ENCODE measurements at regions not wholly inside any gene's neighbourhood (a gene's known extent, or its start where the extent isn't known, plus 50 kb on each side); places are given as distances from the start of the nearest gene placed in this dataset.

DNA sequence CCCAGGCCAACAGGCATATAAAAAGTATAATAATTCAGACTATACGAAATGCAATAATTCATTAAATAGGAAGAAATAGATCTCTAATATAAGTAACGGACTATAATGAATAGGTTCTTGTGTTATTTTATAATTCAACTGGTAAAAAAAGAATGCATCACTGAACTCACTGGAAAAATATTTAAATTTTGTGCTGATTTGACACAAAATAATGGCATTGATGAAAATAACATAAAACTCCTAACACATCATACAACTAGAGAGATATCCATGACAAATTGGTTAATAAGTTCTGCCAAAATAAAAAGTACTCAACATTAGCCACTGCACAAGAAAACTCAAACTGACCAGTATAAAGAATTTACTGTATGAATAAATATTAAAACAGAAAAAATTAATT is 57.1 kb upstream of the RAB4A start:
- Histone ChIP-seq H2AFZ (ENCODE audit: low read length) (no peak overlapping the region), H4K20me1 (ENCODE audit: insufficient read depth, low read length) (no peaks in the 10 kb centered on the region), H3K4me2 (ENCODE audit: insufficient read depth, low read length) (no peak overlapping the region), H3K4me1 (ENCODE audit: insufficient read depth, low read length) (peaks cover 2% of the 10 kb centered on the region), H3K27me3 (ENCODE audit: insufficient read depth, low read length) (no peaks in the 10 kb centered on the region), H3K36me3 (ENCODE audit: insufficient read depth, low read length) (no peaks in the 10 kb centered on the region), H3K9me3 (ENCODE audit: low read depth, low read length) (no peaks in the 10 kb centered on the region), H3K4me3 (ENCODE audit: insufficient read depth, low read length) (no peak overlapping the region), H3K27ac (ENCODE audit: low read depth, low read length) (no peak overlapping the region), H3K79me2 (ENCODE audit: insufficient read depth, low read length) (no peaks in the 10 kb centered on the region)
- no peak for TF ChIP-seq CTCF (IDR thresholded peaks at IDR 0.05; ENCODE audit: extremely low read depth, low read depth, low read length)
- DNase-seq (ENCODE audit: insufficient read length, low spot score, missing footprints) = no peak

DNA sequence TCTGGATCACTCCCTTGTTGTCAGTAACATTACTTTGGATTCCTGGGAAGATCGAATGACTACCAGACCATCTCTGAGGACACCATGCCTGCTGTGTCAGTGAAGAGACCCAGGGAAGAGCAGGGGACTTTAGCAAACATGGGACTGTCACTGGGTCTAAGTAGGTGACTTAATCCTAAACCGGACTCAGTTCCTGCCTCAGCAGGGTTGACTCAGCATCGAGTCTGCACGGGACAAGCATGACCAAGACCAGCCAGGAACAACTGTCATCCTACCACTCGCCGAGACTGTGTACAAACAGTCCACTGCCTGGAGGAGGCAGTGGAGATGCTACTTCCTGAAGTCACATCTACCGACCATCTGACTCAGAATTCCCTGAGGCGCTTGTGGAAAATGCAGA is 53.2 kb upstream of the RAB4A start:
- DNase-seq (ENCODE audit: insufficient read length, low spot score, missing footprints) = no peak
- Histone ChIP-seq H3K4me3 (ENCODE audit: insufficient read depth, low read length) (no peak overlapping the region), H3K9me3 (ENCODE audit: low read depth, low read length) (no peaks in the 10 kb centered on the region), H3K4me1 (ENCODE audit: insufficient read depth, low read length) (no peaks in the 10 kb centered on the region), H2AFZ (ENCODE audit: low read length) (no peak overlapping the region), H3K4me2 (ENCODE audit: insufficient read depth, low read length) (no peak overlapping the region), H3K36me3 (ENCODE audit: insufficient read depth, low read length) (no peaks in the 10 kb centered on the region), H3K27ac (ENCODE audit: low read depth, low read length) (no peak overlapping the region), H3K27me3 (ENCODE audit: insufficient read depth, low read length) (no peaks in the 10 kb centered on the region), H4K20me1 (ENCODE audit: insufficient read depth, low read length) (no peaks in the 10 kb centered on the region), H3K79me2 (ENCODE audit: insufficient read depth, low read length) (no peaks in the 10 kb centered on the region)
- no peak for TF ChIP-seq CTCF (IDR thresholded peaks at IDR 0.05; ENCODE audit: extremely low read depth, low read depth, low read length)

DNA sequence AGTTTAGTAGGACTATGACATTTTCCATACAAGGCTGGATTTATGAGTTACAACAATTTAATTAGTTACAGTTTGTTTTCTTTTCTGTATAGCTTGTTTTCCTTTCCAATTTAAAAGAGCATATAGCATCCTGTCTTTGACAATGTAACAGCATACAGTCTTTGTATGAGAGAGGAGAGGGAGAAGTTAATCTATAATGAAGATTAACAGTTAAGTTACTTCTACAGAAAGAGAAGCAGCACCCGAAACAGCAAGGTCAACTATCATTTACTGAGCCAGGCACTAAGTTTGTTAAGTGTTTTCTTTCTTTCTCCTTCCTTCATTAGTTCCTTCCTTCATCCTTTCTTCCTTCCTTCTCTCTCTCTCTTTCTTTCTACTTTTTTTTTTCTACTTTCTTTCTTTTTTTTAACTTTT is 52.3 kb upstream of the RAB4A start:
- Histone ChIP-seq H3K79me2 (ENCODE audit: insufficient read depth, low read length) (no peaks in the 10 kb centered on the region), H3K4me3 (ENCODE audit: insufficient read depth, low read length) (no peak overlapping the region), H3K4me2 (ENCODE audit: insufficient read depth, low read length) (no peak overlapping the region), H2AFZ (ENCODE audit: low read length) (no peak overlapping the region), H3K36me3 (ENCODE audit: insufficient read depth, low read length) (no peaks in the 10 kb centered on the region), H4K20me1 (ENCODE audit: insufficient read depth, low read length) (no peaks in the 10 kb centered on the region), H3K27ac (ENCODE audit: low read depth, low read length) (no peak overlapping the region), H3K27me3 (ENCODE audit: insufficient read depth, low read length) (no peaks in the 10 kb centered on the region), H3K4me1 (ENCODE audit: insufficient read depth, low read length) (no peaks in the 10 kb centered on the region), H3K9me3 (ENCODE audit: low read depth, low read length) (no peaks in the 10 kb centered on the region)
- DNase-seq (ENCODE audit: insufficient read length, low spot score, missing footprints) = no peak
- no peak for TF ChIP-seq CTCF (IDR thresholded peaks at IDR 0.05; ENCODE audit: extremely low read depth, low read depth, low read length)

- Histone ChIP-seq H3K9me3 (ENCODE audit: low read depth, low read length) (no peaks in the 10 kb centered on the region), H3K27me3 (ENCODE audit: insufficient read depth, low read length) (no peaks in the 10 kb centered on the region), H2AFZ (ENCODE audit: low read length) (no peak overlapping the region), H3K36me3 (ENCODE audit: insufficient read depth, low read length) (no peaks in the 10 kb centered on the region), H3K4me2 (ENCODE audit: insufficient read depth, low read length) (no peak overlapping the region), H3K79me2 (ENCODE audit: insufficient read depth, low read length) (no peaks in the 10 kb centered on the region), H3K27ac (ENCODE audit: low read depth, low read length) (no peak overlapping the region), H3K4me1 (ENCODE audit: insufficient read depth, low read length) (no peaks in the 10 kb centered on the region), H4K20me1 (ENCODE audit: insufficient read depth, low read length) (no peaks in the 10 kb centered on the region), H3K4me3 (ENCODE audit: insufficient read depth, low read length) (no peak overlapping the region)
- no peak for TF ChIP-seq CTCF (IDR thresholded peaks at IDR 0.05; ENCODE audit: extremely low read depth, low read depth, low read length)
- no peak for DNase-seq (ENCODE audit: insufficient read length, low spot score, missing footprints)
Observed at GRCh38 chr1:229220163-229220846, 50.6 kb upstream of the RAB4A start.
